OCI-LY7 (cell line): ENCODE measurements at regions not wholly inside any gene's neighbourhood (a gene's known extent, or its start where the extent isn't known, plus 50 kb on each side); places are given as distances from the start of the nearest gene placed in this dataset.

Experiments
- BruUV-seq: library from RNA; stranded (reverse); fragments of 400-500 nt; replicated peaks from 2 replicates; lab custom pipeline; 2021; lab: Mats Ljungman, UMichigan
- CTCF ChIA-PET: fragments of 300-600 bp; sonication (Branson Sonifier 250); formaldehyde crosslinking; loops from one replicate; lab custom pipeline; 2022; ENCODE audit warnings: antibody characterized with exemption; ENCODE audit not compliant: unreplicated experiment; lab: Charles Lee
- POLR2A ChIA-PET: fragments of 300-600 bp; sonication (Branson Sonifier 250); formaldehyde crosslinking; loops from one replicate; lab custom pipeline; 2022; ENCODE audit warnings: antibody characterized with exemption; lab: Charles Lee
- DNase-seq: peaks from one replicate; pipeline ENCODE4 v3.0.0-alpha.2; 2015; ENCODE audit warnings: low spot score
- H2AFZ ChIP-seq: fragments of 200-600 bp; sonication (generic), shearing (Covaris generic); 2 replicates; pipeline ENCODE4 v1.6.1; 2014; ENCODE audit warnings: mild to moderate bottlenecking, antibody characterized with exemption, low read length, moderate library complexity
- H3K27ac ChIP-seq: fragments of 200-600 bp; sonication (generic); 2 replicates; pipeline ENCODE4 v1.5.1; 2014; ENCODE audit warnings: mixed run types, low read depth, mild to moderate bottlenecking, moderate library complexity, low read length, inconsistent platforms; ENCODE audit not compliant: poor library complexity, severe bottlenecking
- H3K36me3 ChIP-seq: fragments of 200-600 bp; sonication (generic); 2 replicates; pipeline ENCODE4 v1.6.1; 2014; ENCODE audit warnings: mild to moderate bottlenecking, antibody characterized with exemption, low read length, moderate library complexity, mixed read lengths; ENCODE audit not compliant: insufficient read depth
- H3K4me1 ChIP-seq: fragments of 200-600 bp; sonication (generic); 2 replicates; pipeline ENCODE4 v1.5.1; 2014; ENCODE audit warnings: mild to moderate bottlenecking, low read length; ENCODE audit not compliant: insufficient read depth, poor library complexity, severe bottlenecking
- H3K4me2 ChIP-seq: fragments of 200-600 bp; sonication (generic); 2 replicates; pipeline ENCODE4 v1.6.1; 2014; ENCODE audit warnings: mild to moderate bottlenecking, low read length
- H3K4me3 ChIP-seq: fragments of 200-600 bp; sonication (generic); 2 replicates; pipeline ENCODE4 v1.5.1; 2014; ENCODE audit warnings: mild to moderate bottlenecking, low read depth, low read length; ENCODE audit not compliant: poor library complexity, severe bottlenecking
- H3K79me2 ChIP-seq: fragments of 200-600 bp; sonication (generic); 2 replicates; pipeline ENCODE4 v1.6.1; 2016; ENCODE audit warnings: low read depth, mild to moderate bottlenecking, low read length, moderate library complexity, mixed read lengths; ENCODE audit not compliant: insufficient read depth
- H3K9me2 ChIP-seq: fragments of 200-600 bp; sonication (generic); 2 replicates; pipeline ENCODE4 v1.6.1; 2016; ENCODE audit warnings: mild to moderate bottlenecking, low read length, mixed read lengths; ENCODE audit not compliant: insufficient read depth
- H3K9me3 ChIP-seq: fragments of 200-600 bp; sonication (generic); 2 replicates; pipeline ENCODE4 v1.6.1; 2014; ENCODE audit warnings: mild to moderate bottlenecking, mixed run types, low read length, mixed read lengths
- H4K20me1 ChIP-seq: fragments of 200-600 bp; sonication (generic); 2 replicates; pipeline ENCODE4 v1.6.1; 2014; ENCODE audit warnings: mild to moderate bottlenecking, antibody characterized with exemption, low read length, moderate library complexity, mixed read lengths; ENCODE audit not compliant: insufficient read depth
- CTCF ChIP-seq: fragments of 200-600 bp; sonication (generic); conservative IDR thresholded peaks from 2 replicates; pipeline ENCODE4 v1.5.1; 2014; ENCODE audit warnings: mild to moderate bottlenecking, antibody characterized with exemption, low read length, moderate library complexity, mixed read lengths
- EZH2phosphoT487 ChIP-seq: fragments of 200-600 bp; sonication (generic); IDR thresholded peaks from 2 replicates; pipeline ENCODE4 v1.6.1; 2018; ENCODE audit warnings: low read depth, borderline replicate concordance, mild to moderate bottlenecking, mixed run types, antibody characterized with exemption, low read length, moderate library complexity, mixed read lengths
- intact Hi-C: fragments of 100-400 bp; cut with micrococcal nuclease; formaldehyde crosslinking; loops from one replicate; pipeline ENCODE4 v1.10.0; 2022; ENCODE audit not compliant: unreplicated experiment

DNA sequence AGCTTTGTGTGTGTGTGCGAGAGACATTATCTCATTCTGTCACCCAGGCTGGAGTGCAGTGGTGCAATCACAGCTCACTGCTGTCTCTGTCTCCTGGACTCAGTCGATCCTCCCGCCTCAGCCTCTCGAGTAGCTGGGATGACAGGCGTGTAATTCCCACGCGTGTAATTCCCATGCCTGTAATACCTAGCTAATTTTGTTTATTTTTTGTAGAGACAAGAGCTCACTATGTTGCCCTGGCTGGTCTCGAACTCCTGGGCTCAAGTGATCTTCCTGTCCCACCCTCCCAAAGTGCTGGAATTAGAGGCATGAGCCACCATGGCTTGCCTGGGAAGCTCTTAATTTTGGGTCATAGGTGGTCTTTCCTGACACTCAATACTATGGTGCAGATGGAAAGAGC is 205.3 kb upstream of the TNRC6C start:
- no peaks in the 10 kb centered on the region for H3K4me1 ChIP-seq
- H4K20me1 ChIP-seq = no peaks in the 10 kb centered on the region
- H2AFZ ChIP-seq = no peak overlapping the region
- no peaks in the 10 kb centered on the region for H3K36me3 ChIP-seq
- CTCF ChIA-PET = no interaction called here
- H3K27ac ChIP-seq = no peak overlapping the region
- no peak overlapping the region for H3K4me3 ChIP-seq
- DNase-seq = no peak
- H3K4me2 ChIP-seq = no peak overlapping the region
- H3K79me2 ChIP-seq = no peaks in the 10 kb centered on the region
- no peaks in the 10 kb centered on the region for H3K9me2 ChIP-seq
- BruUV-seq = no TSS peak
- TF ChIP-seq EZH2phosphoT487 = no peak
- no peak for TF ChIP-seq CTCF
- intact Hi-C loops = no loop called here
- H3K9me3 ChIP-seq = no peaks in the 10 kb centered on the region
- POLR2A ChIA-PET = interaction anchor here (0.5 kb wide), 1 partner anchor 113 kb away, joined by 6 read pairs; no protein-coding TSS in a partner anchor

GRCh38 chr17:77753691-77754245 is 204.7 kb upstream of the TNRC6C start:
- no peaks in the 10 kb centered on the region for H3K9me2 ChIP-seq
- POLR2A ChIA-PET = no interaction called here
- TF ChIP-seq CTCF (no peak), EZH2phosphoT487 (no peak)
- no peaks in the 10 kb centered on the region for H3K4me1 ChIP-seq
- H3K27ac ChIP-seq = no peak overlapping the region
- H3K36me3 ChIP-seq = no peaks in the 10 kb centered on the region
- H3K4me2 ChIP-seq = no peak overlapping the region
- H3K9me3 ChIP-seq = no peaks in the 10 kb centered on the region
- H3K4me3 ChIP-seq = no peak overlapping the region
- CTCF ChIA-PET = no interaction called here
- H3K79me2 ChIP-seq = no peaks in the 10 kb centered on the region
- no peaks in the 10 kb centered on the region for H4K20me1 ChIP-seq
- intact Hi-C loops = no loop called here
- no peak for DNase-seq
- no peak overlapping the region for H2AFZ ChIP-seq
- BruUV-seq = no TSS peak

- ChIA-PET POLR2A (no interaction called here), CTCF (no interaction called here)
- intact Hi-C loops = no loop called here
- H3K4me3 ChIP-seq = no peak overlapping the region
- H3K36me3 ChIP-seq = no peaks in the 10 kb centered on the region
- DNase-seq = no peak
- BruUV-seq = no TSS peak
- no peak overlapping the region for H2AFZ ChIP-seq
- H3K4me1 ChIP-seq = no peaks in the 10 kb centered on the region
- H3K79me2 ChIP-seq = no peaks in the 10 kb centered on the region
- H3K9me2 ChIP-seq = no peaks in the 10 kb centered on the region
- no peak overlapping the region for H3K27ac ChIP-seq
- H3K4me2 ChIP-seq = no peak overlapping the region
- TF ChIP-seq EZH2phosphoT487 (no peak), CTCF (no peak)
- H3K9me3 ChIP-seq = no peaks in the 10 kb centered on the region
- no peaks in the 10 kb centered on the region for H4K20me1 ChIP-seq
These were observed 203.5 kb upstream of the TNRC6C start for GRCh38 chr17:77754956-77755355.
